ENCODE measurements at regions not wholly inside any gene's neighbourhood (a gene's known extent, or its start where the extent isn't known, plus 50 kb on each side); places are given as distances from the start of the nearest gene placed in this dataset.

- TF ChIP-seq, protein P1, sequence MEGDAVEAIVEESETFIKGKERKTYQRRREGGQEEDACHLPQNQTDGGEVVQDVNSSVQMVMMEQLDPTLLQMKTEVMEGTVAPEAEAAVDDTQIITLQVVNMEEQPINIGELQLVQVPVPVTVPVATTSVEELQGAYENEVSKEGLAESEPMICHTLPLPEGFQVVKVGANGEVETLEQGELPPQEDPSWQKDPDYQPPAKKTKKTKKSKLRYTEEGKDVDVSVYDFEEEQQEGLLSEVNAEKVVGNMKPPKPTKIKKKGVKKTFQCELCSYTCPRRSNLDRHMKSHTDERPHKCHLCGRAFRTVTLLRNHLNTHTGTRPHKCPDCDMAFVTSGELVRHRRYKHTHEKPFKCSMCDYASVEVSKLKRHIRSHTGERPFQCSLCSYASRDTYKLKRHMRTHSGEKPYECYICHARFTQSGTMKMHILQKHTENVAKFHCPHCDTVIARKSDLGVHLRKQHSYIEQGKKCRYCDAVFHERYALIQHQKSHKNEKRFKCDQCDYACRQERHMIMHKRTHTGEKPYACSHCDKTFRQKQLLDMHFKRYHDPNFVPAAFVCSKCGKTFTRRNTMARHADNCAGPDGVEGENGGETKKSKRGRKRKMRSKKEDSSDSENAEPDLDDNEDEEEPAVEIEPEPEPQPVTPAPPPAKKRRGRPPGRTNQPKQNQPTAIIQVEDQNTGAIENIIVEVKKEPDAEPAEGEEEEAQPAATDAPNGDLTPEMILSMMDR (IDR thresholded peaks at IDR 0.05), result no peak
- TF ChIP-seq POLR2A (IDR thresholded peaks at IDR 0.05), result no peak
These were observed 102.2 kb downstream of the RBMX2 start for GRCh38 chrX:130504019-130504418.
